ENCODE measurements at regions not wholly inside any gene's neighbourhood (a gene's known extent, or its start where the extent isn't known, plus 50 kb on each side); places are given as distances from the start of the nearest gene placed in this dataset.

DNA sequence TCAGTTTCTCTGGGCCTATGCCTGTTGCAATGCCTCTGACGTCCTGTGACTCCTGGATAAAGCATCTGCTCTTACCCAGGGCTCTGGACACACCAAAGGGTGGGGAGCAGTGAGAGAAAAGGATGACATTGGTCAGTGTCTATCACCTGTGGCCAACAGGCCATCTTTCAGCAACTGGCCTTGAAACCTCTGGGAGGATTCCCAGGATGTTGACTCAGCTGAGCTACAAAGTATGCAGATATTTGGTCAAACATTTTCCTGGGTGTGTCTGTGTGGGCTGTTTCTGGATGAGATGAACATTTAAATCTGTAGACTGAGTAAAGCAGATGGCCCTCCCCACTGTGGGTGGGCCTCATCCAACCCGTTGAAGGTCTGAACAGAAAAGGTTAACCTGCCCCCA is 149.9 kb downstream of the SPATA19 start:
- TF ChIP-seq, protein P1, sequence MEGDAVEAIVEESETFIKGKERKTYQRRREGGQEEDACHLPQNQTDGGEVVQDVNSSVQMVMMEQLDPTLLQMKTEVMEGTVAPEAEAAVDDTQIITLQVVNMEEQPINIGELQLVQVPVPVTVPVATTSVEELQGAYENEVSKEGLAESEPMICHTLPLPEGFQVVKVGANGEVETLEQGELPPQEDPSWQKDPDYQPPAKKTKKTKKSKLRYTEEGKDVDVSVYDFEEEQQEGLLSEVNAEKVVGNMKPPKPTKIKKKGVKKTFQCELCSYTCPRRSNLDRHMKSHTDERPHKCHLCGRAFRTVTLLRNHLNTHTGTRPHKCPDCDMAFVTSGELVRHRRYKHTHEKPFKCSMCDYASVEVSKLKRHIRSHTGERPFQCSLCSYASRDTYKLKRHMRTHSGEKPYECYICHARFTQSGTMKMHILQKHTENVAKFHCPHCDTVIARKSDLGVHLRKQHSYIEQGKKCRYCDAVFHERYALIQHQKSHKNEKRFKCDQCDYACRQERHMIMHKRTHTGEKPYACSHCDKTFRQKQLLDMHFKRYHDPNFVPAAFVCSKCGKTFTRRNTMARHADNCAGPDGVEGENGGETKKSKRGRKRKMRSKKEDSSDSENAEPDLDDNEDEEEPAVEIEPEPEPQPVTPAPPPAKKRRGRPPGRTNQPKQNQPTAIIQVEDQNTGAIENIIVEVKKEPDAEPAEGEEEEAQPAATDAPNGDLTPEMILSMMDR (IDR thresholded peaks at IDR 0.05): no peak
- no peak for TF ChIP-seq POLR2A (IDR thresholded peaks at IDR 0.05)

Data from lower leg skin (tissue), 3 donors.